SK-N-MC (cell line): ENCODE measurements at regions not wholly inside any gene's neighbourhood (a gene's known extent, or its start where the extent isn't known, plus 50 kb on each side); places are given as distances from the start of the nearest gene placed in this dataset.

Experiments used
- DNase-seq: peaks from one replicate; pipeline ENCODE4 v3.0.0-alpha.2; 2011; ENCODE audit warnings: low read depth, low spot score
- H3K27ac ChIP-seq: fragments of 200-600 bp; sonication (generic); 2 replicates; pipeline ENCODE4 v1.5.1; 2016; ENCODE audit warnings: mixed run types
- H3K36me3 ChIP-seq: fragments of 200-600 bp; sonication (generic); 2 replicates; pipeline ENCODE4 v1.6.1; 2017; ENCODE audit warnings: antibody characterized with exemption, low read length, mixed read lengths; ENCODE audit not compliant: insufficient read depth
- H3K4me3 ChIP-seq: fragments of 200-600 bp; sonication (generic); 2 replicates; pipeline ENCODE4 v1.5.1; 2016
- H3K9ac ChIP-seq: fragments of 200-600 bp; sonication (generic); 2 replicates; pipeline ENCODE4 v1.8.0; 2017; ENCODE audit warnings: mixed run types, mixed read lengths; ENCODE audit not compliant: insufficient read length
- H3K9me3 ChIP-seq: fragments of 200-600 bp; sonication (generic); 2 replicates; pipeline ENCODE4 v1.6.1; 2017; ENCODE audit warnings: low read depth, mild to moderate bottlenecking, antibody characterized with exemption, low read length, moderate library complexity, mixed read lengths
- EZH2 ChIP-seq: fragments of 200-600 bp; sonication (generic); IDR thresholded peaks from one replicate; pipeline ENCODE4 v1.6.1; 2017; ENCODE audit warnings: antibody characterized with exemption
- FOXP2 ChIP-seq: optimal IDR thresholded peaks from 2 replicates; pipeline ENCODE3; 2011; ENCODE audit warnings: mild to moderate bottlenecking, moderate library complexity; ENCODE audit not compliant: insufficient read depth; ENCODE audit errors: extremely low read length, control extremely low read depth
- POLR2AphosphoS5 ChIP-seq: IDR thresholded peaks from 2 replicates; pipeline ENCODE4 v1.6.1; 2012; ENCODE audit warnings: mild to moderate bottlenecking, low read depth, low read length, borderline replicate concordance

DNA sequence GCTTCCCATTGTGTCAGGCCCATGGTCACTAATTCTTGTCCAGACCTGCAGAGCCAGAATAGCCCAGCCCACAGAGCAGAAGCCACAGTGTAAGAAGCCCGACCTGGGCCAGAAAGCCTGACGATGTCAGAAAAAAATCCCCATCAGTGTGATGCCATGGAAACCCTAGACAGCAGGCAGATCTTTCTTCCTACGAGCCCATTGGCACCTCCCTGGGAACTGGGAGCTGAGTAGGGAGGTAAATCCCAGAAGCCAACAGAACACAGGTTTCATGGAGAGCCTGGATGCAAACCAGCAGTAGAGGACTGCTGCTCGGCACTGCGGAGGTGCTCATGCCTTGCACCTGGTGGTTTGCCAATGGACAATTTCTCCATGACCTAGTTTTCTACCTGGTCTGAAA lies 82.2 kb upstream of the SLC22A16 start:
- Histone ChIP-seq H3K27ac (no peak overlapping the region), H3K4me3 (no peak overlapping the region), H3K36me3 (no peaks in the 10 kb centered on the region), H3K9me3 (no peaks in the 10 kb centered on the region), H3K9ac (no peak overlapping the region)
- DNase-seq, result no peak
- TF ChIP-seq POLR2AphosphoS5 (no peak), EZH2 (no peak), FOXP2 (no peak)

- DNase-seq, result no peak
- Histone ChIP-seq H3K9me3 (no peaks in the 10 kb centered on the region; the same call in 1 of the 2 replicates), H3K27ac (no peak overlapping the region), H3K9ac (no peak overlapping the region), H3K36me3 (no peaks in the 10 kb centered on the region), H3K4me3 (no peak overlapping the region)
- TF ChIP-seq FOXP2, result no peak
- TF ChIP-seq EZH2, result no peak
- TF ChIP-seq POLR2AphosphoS5, result no peak
Observed at GRCh38 chr6:110557199-110557598, 80.8 kb upstream of the SLC22A16 start.

GRCh38 chr6:110556317-110557110 lies 80.1 kb upstream of the SLC22A16 start:
- no peak overlapping the region for H3K27ac ChIP-seq
- no peaks in the 10 kb centered on the region for H3K36me3 ChIP-seq
- H3K9me3 ChIP-seq, result no peaks in the 10 kb centered on the region; the same call in 1 of the 2 replicates
- TF ChIP-seq POLR2AphosphoS5 (no peak), FOXP2 (no peak), EZH2 (no peak)
- no peak for DNase-seq
- no peak overlapping the region for H3K4me3 ChIP-seq
- H3K9ac ChIP-seq, result no peak overlapping the region

- H3K36me3 ChIP-seq, result no peaks in the 10 kb centered on the region
- H3K9me3 ChIP-seq, result no peaks in the 10 kb centered on the region; the same call in 1 of the 2 replicates
- TF ChIP-seq FOXP2 (no peak), EZH2 (no peak)
- H3K4me3 ChIP-seq, result no peak overlapping the region
- no peak for DNase-seq
- no peak overlapping the region for H3K27ac ChIP-seq
- H3K9ac ChIP-seq, result no peak overlapping the region
Observed at GRCh38 chr6:110554966-110555460, 78.6 kb upstream of the SLC22A16 start.

GRCh38 chr6:110554441-110554840 lies 78.0 kb upstream of the SLC22A16 start:
- H3K36me3 ChIP-seq, result no peaks in the 10 kb centered on the region
- no peaks in the 10 kb centered on the region; the same call in 1 of the 2 replicates for H3K9me3 ChIP-seq
- H3K27ac ChIP-seq, result no peak overlapping the region
- H3K9ac ChIP-seq, result no peak overlapping the region
- TF ChIP-seq EZH2, result no peak
- TF ChIP-seq POLR2AphosphoS5, result no peak
- TF ChIP-seq FOXP2, result no peak
- DNase-seq, result no peak
- no peak overlapping the region for H3K4me3 ChIP-seq

DNA sequence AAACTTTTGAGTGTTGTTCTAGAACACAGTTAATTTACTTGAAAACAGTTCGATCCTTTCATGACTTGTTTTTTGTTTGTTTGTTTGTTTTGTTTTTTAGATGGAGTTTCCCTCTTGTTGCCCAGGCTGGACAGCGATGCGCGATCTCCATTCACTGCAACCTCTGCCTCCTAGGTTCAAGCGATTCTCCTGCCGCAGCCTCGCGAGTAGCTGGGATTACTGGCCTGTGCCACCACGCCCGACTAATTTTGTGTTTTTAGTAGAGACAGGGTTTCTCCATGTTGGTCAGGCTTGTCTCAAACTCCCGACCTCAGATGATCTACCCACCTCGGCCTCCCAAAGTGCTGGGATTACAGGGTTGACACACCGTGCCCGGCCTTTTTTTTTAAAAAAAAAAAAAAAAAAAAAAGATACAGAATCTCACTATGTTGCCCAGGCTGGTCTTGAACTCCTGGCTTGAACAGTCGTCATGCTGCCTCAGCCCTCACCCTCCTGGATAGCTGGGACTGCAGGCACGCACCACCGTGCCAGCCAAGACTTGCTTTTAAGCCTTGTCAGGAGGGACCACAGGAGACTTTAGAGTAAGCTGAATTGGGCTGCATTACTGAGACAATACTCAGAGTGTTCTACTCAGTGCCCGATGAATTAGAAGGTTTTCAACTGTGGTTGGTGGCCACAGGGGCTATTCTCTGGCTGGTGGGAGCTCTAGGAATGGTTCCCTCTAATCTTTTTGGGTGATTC lies 76.7 kb upstream of the SLC22A16 start:
- no peak overlapping the region for H3K27ac ChIP-seq
- no peak overlapping the region for H3K9ac ChIP-seq

GRCh38 chr6:110552076-110552475 lies 75.7 kb upstream of the SLC22A16 start:
- Histone ChIP-seq H3K9ac (no peak overlapping the region), H3K4me3 (no peak overlapping the region), H3K36me3 (no peaks in the 10 kb centered on the region), H3K27ac (no peak overlapping the region), H3K9me3 (no peaks in the 10 kb centered on the region; the same call in 1 of the 2 replicates)
- TF ChIP-seq POLR2AphosphoS5 (no peak), FOXP2 (no peak), EZH2 (no peak)
- no peak for DNase-seq

More for the DNA sequence above, 76.7 kb upstream of the SLC22A16 start:
- Histone ChIP-seq H3K36me3 (no peaks in the 10 kb centered on the region), H3K9me3 (no peaks in the 10 kb centered on the region; the same call in 1 of the 2 replicates), H3K4me3 (no peak overlapping the region)
- TF ChIP-seq POLR2AphosphoS5 (no peak), FOXP2 (no peak), EZH2 (no peak)
- no peak for DNase-seq

DNA sequence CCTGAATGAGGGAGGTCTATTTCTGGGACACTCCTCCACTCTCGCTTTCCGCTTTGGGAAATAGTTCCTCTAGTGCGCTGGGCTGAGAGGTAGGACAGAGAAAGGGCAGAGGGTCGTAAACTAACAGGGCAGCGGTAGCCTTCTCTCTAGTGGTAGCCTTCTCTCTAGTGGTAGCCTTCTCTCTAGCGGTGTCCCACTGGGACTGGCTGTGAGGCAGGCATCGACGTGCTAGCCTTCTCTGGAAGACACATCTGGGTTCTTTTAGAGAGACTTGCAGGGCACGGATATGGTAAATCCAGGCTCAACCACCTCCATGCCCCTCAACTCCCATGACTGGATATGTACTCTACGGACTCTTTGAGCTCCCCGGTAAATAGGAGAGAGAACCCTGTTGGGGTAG lies 74.7 kb upstream of the SLC22A16 start:
- Histone ChIP-seq H3K9me3 (no peaks in the 10 kb centered on the region; the same call in 1 of the 2 replicates), H3K27ac (no peak overlapping the region), H3K36me3 (no peaks in the 10 kb centered on the region), H3K9ac (no peak overlapping the region), H3K4me3 (no peak overlapping the region)
- TF ChIP-seq EZH2, result no peak
- no peak for TF ChIP-seq POLR2AphosphoS5
- no peak for TF ChIP-seq FOXP2
- DNase-seq, result no peak

GRCh38 chr6:110550353-110550752 lies 73.9 kb upstream of the SLC22A16 start:
- no peak for TF ChIP-seq POLR2AphosphoS5
- TF ChIP-seq EZH2, result no peak
- TF ChIP-seq FOXP2, result no peak
- H3K9ac ChIP-seq, result no peak overlapping the region
- DNase-seq, result no peak
- no peaks in the 10 kb centered on the region; the same call in 1 of the 2 replicates for H3K9me3 ChIP-seq
- H3K36me3 ChIP-seq, result no peaks in the 10 kb centered on the region
- H3K4me3 ChIP-seq, result no peak overlapping the region
- no peak overlapping the region for H3K27ac ChIP-seq
